ENCODE measurements at regions not wholly inside any gene's neighbourhood (a gene's known extent, or its start where the extent isn't known, plus 50 kb on each side); places are given as distances from the start of the nearest gene placed in this dataset.

DNA sequence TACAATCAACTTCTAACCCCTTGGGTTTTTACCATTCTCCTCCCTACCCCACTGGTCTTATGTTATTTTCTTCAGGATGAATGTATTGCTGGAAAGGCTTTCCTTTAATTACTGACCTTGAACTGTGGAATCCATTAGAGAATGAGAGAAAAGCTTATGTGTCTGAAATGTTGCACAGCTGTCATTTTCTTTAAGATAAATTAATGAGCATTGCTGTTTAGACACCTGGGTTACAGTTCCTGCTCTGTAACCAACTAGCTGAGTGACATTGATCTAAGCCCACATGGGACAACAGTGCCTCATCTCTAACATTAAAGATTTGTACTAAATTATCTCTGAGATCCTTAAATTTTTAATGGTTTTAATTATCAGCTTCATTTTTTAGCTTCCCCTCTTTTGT lies 507.0 kb downstream of the TAF11L14 start:
- ATAC-seq: no peak
- TF ChIP-seq ZNF70 (CRISPR knock-in tag; IDR thresholded peaks at IDR 0.05) (no peak), RARB (CRISPR knock-in tag; IDR thresholded peaks at IDR 0.05) (no peak), OSR1 (CRISPR knock-in tag; IDR thresholded peaks at IDR 0.05) (no peak)

DNA sequence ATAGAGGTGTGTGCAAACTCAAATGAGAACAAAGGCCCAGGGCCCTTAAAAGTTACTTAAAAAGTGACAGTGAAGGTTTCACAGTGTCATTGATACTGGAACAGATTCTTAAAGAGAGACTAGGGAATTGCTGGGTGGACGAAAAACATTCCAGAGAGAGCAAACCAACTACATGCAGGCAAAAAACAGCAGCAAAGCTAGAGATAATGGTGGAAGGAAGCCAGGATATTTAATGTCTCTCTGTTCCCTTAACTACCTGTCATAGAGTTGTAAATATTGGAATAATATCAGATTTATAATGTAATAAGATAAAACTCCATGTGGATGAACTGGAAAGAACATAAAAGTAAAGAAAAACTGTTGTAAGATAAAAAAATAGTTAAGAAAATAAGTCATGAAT lies 508.6 kb downstream of the TAF11L14 start:
- ATAC-seq: no peak
- TF ChIP-seq, protein P1, sequence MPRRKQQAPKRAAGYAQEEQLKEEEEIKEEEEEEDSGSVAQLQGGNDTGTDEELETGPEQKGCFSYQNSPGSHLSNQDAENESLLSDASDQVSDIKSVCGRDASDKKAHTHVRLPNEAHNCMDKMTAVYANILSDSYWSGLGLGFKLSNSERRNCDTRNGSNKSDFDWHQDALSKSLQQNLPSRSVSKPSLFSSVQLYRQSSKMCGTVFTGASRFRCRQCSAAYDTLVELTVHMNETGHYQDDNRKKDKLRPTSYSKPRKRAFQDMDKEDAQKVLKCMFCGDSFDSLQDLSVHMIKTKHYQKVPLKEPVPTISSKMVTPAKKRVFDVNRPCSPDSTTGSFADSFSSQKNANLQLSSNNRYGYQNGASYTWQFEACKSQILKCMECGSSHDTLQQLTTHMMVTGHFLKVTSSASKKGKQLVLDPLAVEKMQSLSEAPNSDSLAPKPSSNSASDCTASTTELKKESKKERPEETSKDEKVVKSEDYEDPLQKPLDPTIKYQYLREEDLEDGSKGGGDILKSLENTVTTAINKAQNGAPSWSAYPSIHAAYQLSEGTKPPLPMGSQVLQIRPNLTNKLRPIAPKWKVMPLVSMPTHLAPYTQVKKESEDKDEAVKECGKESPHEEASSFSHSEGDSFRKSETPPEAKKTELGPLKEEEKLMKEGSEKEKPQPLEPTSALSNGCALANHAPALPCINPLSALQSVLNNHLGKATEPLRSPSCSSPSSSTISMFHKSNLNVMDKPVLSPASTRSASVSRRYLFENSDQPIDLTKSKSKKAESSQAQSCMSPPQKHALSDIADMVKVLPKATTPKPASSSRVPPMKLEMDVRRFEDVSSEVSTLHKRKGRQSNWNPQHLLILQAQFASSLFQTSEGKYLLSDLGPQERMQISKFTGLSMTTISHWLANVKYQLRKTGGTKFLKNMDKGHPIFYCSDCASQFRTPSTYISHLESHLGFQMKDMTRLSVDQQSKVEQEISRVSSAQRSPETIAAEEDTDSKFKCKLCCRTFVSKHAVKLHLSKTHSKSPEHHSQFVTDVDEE (CRISPR knock-in tag; IDR thresholded peaks at IDR 0.05): no peak
- no peak for TF ChIP-seq PPARA (CRISPR knock-in tag; IDR thresholded peaks at IDR 0.05; ENCODE audit: borderline replicate concordance)
- no peak for TF ChIP-seq ZFP30 (CRISPR knock-in tag; IDR thresholded peaks at IDR 0.05)
- no peak for TF ChIP-seq SNAI2 (CRISPR knock-in tag; IDR thresholded peaks at IDR 0.05)
- TF ChIP-seq ISL1 (CRISPR knock-in tag; IDR thresholded peaks at IDR 0.05): no peak
- no peak for TF ChIP-seq OSR1 (CRISPR knock-in tag; IDR thresholded peaks at IDR 0.05)
- no peak for TF ChIP-seq ZNF8 (CRISPR knock-in tag; IDR thresholded peaks at IDR 0.05)
- TF ChIP-seq, protein P2, sequence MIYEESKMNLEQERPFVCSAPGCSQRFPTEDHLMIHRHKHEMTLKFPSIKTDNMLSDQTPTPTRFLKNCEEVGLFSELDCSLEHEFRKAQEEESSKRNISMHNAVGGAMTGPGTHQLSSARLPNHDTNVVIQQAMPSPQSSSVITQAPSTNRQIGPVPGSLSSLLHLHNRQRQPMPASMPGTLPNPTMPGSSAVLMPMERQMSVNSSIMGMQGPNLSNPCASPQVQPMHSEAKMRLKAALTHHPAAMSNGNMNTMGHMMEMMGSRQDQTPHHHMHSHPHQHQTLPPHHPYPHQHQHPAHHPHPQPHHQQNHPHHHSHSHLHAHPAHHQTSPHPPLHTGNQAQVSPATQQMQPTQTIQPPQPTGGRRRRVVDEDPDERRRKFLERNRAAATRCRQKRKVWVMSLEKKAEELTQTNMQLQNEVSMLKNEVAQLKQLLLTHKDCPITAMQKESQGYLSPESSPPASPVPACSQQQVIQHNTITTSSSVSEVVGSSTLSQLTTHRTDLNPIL (CRISPR knock-in tag; IDR thresholded peaks at IDR 0.05; ENCODE audit: low read depth): no peak
- no peak for TF ChIP-seq ARNTL (CRISPR knock-in tag; IDR thresholded peaks at IDR 0.05; ENCODE audit: borderline replicate concordance, low read depth)
- TF ChIP-seq TOX (CRISPR knock-in tag; IDR thresholded peaks at IDR 0.05; ENCODE audit: borderline replicate concordance): no peak
- TF ChIP-seq, protein P3, sequence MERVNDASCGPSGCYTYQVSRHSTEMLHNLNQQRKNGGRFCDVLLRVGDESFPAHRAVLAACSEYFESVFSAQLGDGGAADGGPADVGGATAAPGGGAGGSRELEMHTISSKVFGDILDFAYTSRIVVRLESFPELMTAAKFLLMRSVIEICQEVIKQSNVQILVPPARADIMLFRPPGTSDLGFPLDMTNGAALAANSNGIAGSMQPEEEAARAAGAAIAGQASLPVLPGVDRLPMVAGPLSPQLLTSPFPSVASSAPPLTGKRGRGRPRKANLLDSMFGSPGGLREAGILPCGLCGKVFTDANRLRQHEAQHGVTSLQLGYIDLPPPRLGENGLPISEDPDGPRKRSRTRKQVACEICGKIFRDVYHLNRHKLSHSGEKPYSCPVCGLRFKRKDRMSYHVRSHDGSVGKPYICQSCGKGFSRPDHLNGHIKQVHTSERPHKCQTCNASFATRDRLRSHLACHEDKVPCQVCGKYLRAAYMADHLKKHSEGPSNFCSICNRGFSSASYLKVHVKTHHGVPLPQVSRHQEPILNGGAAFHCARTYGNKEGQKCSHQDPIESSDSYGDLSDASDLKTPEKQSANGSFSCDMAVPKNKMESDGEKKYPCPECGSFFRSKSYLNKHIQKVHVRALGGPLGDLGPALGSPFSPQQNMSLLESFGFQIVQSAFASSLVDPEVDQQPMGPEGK (CRISPR knock-in tag; IDR thresholded peaks at IDR 0.05; ENCODE audit: borderline replicate concordance): no peak
- TF ChIP-seq, protein P4, sequence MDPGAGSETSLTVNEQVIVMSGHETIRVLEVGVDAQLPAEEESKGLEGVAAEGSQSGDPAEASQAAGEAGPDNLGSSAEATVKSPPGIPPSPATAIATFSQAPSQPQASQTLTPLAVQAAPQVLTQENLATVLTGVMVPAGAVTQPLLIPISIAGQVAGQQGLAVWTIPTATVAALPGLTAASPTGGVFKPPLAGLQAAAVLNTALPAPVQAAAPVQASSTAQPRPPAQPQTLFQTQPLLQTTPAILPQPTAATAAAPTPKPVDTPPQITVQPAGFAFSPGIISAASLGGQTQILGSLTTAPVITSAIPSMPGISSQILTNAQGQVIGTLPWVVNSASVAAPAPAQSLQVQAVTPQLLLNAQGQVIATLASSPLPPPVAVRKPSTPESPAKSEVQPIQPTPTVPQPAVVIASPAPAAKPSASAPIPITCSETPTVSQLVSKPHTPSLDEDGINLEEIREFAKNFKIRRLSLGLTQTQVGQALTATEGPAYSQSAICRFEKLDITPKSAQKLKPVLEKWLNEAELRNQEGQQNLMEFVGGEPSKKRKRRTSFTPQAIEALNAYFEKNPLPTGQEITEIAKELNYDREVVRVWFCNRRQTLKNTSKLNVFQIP (CRISPR knock-in tag; IDR thresholded peaks at IDR 0.05; ENCODE audit: borderline replicate concordance, low read depth): no peak
- TF ChIP-seq CSDC2 (CRISPR knock-in tag; IDR thresholded peaks at IDR 0.05): no peak
- TF ChIP-seq ESRRG (CRISPR knock-in tag; IDR thresholded peaks at IDR 0.05): no peak
- TF ChIP-seq, protein P5, sequence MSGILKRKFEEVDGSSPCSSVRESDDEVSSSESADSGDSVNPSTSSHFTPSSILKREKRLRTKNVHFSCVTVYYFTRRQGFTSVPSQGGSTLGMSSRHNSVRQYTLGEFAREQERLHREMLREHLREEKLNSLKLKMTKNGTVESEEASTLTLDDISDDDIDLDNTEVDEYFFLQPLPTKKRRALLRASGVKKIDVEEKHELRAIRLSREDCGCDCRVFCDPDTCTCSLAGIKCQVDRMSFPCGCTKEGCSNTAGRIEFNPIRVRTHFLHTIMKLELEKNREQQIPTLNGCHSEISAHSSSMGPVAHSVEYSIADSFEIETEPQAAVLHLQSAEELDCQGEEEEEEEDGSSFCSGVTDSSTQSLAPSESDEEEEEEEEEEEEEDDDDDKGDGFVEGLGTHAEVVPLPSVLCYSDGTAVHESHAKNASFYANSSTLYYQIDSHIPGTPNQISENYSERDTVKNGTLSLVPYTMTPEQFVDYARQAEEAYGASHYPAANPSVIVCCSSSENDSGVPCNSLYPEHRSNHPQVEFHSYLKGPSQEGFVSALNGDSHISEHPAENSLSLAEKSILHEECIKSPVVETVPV (CRISPR knock-in tag; IDR thresholded peaks at IDR 0.05): no peak
- TF ChIP-seq RARB (CRISPR knock-in tag; IDR thresholded peaks at IDR 0.05): no peak
- TF ChIP-seq GLIS3 (CRISPR knock-in tag; IDR thresholded peaks at IDR 0.05): no peak
- TF ChIP-seq BACH2 (CRISPR knock-in tag; IDR thresholded peaks at IDR 0.05; ENCODE audit: borderline replicate concordance): no peak
- no peak for TF ChIP-seq ZFP3 (CRISPR knock-in tag; IDR thresholded peaks at IDR 0.05)
- TF ChIP-seq ZC3H10 (CRISPR knock-in tag; IDR thresholded peaks at IDR 0.05): no peak

DNA sequence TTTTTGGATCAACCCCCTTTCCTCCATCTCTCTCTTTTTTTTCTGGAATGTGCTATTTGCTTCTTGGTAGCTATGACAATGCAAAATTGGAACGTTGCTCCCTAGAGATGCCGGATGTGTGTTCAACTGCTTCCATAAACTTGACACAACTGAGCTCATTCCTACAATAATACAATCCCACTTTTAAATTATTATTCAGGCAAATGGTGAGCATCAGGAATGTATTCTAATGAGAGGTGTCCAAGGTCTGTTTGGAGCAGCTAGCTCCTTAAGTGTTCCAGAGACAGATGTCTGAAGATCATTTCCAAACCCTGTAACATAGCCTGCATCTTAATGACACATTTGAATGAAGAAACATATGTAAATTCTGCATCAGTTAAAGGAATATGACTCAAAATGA lies 518.4 kb downstream of the TAF11L14 start:
- TF ChIP-seq BACH2 (CRISPR knock-in tag; IDR thresholded peaks at IDR 0.05; ENCODE audit: borderline replicate concordance): no peak
- TF ChIP-seq, protein P5 (CRISPR knock-in tag; IDR thresholded peaks at IDR 0.05): no peak
- TF ChIP-seq OSR1 (CRISPR knock-in tag; IDR thresholded peaks at IDR 0.05): no peak
- no peak for TF ChIP-seq SNAI2 (CRISPR knock-in tag; IDR thresholded peaks at IDR 0.05)
- no peak for TF ChIP-seq ZNF8 (CRISPR knock-in tag; IDR thresholded peaks at IDR 0.05)
- TF ChIP-seq TOX (CRISPR knock-in tag; IDR thresholded peaks at IDR 0.05; ENCODE audit: borderline replicate concordance): no peak
- TF ChIP-seq PPARA (CRISPR knock-in tag; IDR thresholded peaks at IDR 0.05; ENCODE audit: borderline replicate concordance): no peak
- TF ChIP-seq, protein P1 (CRISPR knock-in tag; IDR thresholded peaks at IDR 0.05): no peak
- TF ChIP-seq ESRRG (CRISPR knock-in tag; IDR thresholded peaks at IDR 0.05): no peak
- TF ChIP-seq ISL1 (CRISPR knock-in tag; IDR thresholded peaks at IDR 0.05): no peak
- TF ChIP-seq ARNTL (CRISPR knock-in tag; IDR thresholded peaks at IDR 0.05; ENCODE audit: borderline replicate concordance, low read depth): no peak
- TF ChIP-seq GLIS3 (CRISPR knock-in tag; IDR thresholded peaks at IDR 0.05): no peak
- ATAC-seq: no peak
